Fibroblast of gingiva (primary cell): ENCODE measurements at regions not wholly inside any gene's neighbourhood (a gene's known extent, or its start where the extent isn't known, plus 50 kb on each side); places are given as distances from the start of the nearest gene placed in this dataset.
"Not testable (repeated sequence)": the region's sequence is repeated elsewhere in the genome, so short reads cannot be mapped to it uniquely, and the experiment has no call there.

ENCODE experiments used
- DNase-seq: peaks from one replicate; pipeline ENCODE4 v3.0.0-alpha.2; 2011; ENCODE audit warnings: low read depth

DNA sequence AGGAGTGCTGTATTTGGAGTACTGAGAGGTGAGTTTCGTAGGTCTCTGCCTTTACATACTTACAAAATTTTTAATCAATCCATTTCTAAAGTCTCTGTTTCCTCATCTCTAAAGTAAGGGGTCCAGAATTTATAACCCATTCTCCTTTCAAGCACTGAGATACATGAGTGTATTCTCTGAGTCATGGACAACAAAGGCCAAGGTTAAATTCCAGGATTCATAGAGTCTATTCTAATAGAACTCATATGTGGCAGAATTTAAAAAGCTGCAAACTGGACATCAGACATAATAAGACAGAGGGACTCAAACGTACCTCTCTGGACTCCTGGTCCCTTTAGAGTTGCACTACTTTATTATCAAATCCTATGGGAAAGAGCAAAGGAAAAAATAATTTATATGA lies 112.5 kb upstream of the SLIT3 start:
- DNase-seq: no peak

DNA sequence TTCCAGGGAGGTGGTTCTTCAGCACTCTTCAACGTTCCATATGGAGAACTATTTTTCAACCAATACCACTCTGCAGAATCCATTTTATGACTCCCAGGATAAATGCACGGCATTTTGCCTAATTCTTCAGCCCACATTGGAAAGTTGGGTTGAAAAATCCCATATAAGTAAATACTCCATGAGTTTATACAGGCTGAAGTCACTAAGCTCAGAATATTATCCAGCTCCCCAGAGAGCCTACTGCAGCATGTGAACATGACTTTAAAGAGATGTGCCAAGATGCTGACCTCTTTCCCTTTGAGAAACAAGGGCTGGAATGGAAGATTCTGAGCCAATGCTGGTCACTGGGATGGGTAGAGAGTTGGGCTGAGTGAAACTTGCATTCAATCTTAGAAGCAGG lies 111.9 kb upstream of the SLIT3 start:
- DNase-seq: peak; percentile 14

DNA sequence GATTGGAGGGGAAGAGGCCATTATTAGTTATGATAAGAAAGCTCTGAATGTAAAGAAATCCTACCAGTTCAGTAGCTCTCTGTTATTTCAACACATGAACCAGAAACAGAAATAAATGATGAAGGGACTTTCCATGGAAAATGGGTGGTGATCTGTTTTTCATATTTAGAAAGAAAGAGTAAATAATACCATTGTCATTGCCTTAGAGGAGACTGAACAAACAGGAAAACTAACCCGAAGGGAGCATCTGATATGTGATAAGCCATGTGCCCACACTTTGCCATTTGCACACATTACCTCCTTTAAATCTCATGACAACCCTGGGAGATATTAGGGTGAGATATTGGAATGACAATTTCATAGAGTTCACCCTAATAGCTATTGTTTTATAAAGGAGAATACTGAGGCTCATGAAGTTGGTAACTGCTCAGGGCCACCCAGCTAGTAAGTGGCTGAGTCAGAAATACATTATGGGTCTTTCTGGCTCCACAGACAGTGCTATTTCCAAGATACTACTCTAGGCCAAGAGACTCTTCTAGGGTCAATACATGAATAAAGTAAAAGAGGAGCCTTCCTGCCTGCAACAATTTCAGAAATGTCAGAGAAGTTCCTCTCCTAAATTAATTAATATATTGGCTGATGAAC lies 111.0 kb upstream of the SLIT3 start:
- no peak for DNase-seq

DNA sequence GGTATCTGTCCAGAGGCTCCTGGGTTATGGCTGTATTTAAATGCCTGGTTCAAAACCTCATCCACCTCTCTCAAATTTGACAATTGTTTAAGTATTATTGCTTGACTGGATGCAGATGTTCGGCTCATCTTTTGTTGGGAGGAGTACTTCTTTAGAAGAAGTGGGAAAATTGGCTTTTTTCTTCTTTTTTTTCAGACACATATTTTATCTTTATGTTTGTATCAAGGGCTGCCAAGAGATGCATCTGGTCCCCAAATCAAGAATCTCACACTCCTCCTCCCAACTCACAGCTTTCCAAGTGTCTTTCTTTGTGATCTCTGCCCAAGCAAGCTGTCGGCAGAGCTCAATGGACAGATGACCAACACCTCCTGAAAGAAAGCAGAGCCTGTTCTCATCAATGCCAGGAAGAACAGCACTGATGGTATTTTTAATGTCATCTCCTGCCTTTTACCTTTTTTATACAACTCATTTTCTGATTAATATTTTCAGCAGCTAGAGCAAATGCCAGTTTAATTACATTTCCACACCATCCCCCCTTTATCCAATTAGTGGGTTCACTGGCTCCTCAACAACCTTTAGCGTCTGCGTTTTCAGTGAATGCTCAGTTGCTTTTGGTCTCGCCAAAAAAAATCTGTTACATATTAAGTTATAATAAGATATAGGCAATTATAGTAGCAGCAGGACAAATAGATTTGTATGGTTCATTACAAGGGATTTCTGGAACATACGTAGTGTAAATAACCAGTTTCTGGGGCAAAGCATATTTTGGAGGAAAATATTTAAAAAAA lies 110.3 kb upstream of the SLIT3 start:
- no peak for DNase-seq

DNA sequence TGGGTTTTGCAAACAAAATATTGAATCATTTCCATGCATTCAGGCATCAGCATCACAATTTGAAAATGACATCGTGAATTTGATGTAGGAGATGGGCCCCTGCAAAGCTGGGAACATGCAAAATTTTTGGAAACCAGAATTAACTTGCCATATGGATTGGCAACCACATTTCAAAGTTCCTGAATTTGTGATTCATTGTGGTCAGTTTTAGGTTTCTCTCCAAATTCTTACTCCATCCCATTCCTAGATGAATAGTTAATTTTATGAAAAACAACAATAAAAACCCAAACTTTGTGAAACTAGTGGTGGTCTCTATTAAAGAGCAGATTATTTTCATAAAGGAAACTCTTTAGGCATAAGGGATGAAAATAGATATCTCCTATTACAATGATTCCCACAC lies 107.8 kb upstream of the SLIT3 start:
- DNase-seq: peak; percentile 39

DNA sequence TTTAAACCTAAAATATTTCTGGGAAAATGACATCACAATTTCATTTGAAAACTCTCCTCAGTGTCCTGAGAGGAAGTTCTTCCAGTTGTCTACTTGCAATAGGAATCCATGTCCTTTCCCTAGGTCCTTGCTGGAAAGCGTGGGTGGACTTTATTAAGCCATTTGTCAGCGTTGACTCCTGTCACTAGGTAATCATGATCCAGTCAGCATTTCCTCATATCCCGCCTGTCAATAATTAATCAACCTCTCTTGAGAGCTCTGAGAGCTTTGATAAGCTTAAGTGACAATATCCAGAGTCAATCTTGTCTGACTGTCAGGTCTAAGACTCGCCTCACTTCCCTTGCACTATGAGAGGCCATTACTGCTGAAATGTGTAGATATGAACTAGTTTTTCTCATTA lies 107.2 kb upstream of the SLIT3 start:
- DNase-seq: no peak

DNA sequence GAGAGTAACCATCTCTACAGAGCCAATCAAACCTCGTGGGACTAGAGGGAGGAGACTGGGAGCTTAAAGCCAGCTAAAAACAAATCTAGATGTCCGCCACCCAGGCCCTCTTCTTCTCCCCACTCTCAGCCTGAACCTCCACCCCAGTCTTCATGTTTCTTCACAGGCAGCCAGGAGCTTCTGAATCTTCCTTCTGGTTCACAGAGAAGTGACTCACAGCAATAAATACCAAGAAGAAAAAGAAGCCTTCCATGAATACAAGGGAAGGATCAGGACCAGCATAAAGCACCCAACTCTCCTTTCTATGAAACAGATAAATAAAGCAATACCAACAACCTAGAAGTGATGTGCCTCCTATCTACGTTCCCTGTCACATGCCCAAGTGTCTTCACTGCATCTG lies 103.3 kb upstream of the SLIT3 start:
- no peak for DNase-seq

DNA sequence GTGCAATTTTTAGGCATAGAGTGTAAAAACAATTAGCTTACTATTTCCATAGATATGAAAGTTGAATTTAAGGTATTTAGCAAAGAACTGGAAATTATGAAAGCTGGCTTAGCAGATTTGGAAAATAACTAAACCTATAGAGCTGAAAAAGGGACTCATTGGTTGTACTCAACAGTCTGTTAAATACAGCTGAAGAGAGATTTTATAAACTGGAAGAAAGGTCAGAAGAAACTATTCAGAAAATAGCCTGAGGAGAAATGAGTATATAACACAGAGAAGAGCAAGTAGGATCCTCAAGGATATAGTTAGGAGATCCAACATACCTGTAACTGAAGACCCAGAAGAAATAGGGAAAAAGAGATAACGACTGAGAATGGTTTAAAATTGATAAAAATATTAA lies 97.6 kb upstream of the SLIT3 start:
- DNase-seq: no peak

DNA sequence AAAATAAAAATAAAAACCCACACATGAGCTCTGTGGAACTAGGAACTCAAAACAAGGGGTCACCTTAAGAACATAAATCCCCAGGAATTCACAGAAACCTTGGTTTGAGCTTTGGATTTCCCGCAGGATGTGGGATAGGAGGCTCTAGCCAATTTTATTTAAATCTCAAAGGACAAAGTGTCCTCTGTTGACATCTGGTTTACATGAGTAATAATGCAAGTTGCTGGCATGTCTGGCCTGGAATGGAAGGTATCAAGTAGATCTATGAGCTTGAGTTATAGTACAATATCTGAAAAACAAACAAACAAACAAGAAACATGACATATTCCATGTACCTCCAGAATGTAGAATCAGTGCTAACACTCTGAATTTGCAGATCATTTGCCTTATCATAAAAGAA lies 94.2 kb upstream of the SLIT3 start:
- peak; percentile 47 for DNase-seq

DNA sequence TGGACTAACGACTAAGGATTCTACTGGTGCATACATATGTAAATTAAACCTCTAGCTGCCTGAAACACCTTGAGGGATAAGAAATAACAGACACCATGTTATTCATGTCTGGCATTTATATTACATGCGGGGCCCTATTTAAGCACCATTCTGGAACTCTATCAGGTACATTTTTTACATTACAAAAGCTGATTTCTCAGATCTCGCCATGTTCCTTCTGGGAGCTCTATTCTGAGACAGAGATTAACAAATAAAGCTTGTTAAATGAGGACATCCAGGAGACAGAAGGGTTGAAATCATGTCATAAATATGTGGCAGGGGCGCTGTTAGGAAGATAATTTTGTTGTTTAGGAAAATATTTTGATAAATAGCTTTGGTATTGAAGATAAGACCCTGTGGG lies 93.4 kb upstream of the SLIT3 start:
- no peak for DNase-seq

DNA sequence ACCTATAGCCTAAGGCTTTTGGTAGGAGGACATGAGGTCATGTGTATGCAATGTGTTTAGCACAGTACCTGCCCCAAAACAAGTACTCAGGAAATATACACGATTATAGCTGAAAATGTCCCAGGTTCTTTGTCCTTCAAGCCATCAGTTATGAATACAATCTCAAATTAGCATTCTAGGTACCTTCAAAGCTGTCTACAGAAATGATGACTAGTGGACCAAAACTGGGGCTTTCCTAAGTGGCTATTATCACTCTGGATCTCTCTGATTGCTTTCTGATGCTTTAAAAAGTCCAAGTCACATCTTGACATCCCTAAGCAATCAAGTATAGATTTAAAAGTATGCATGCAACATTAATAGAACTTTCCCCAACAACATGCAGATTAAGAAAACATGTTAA lies 93.0 kb upstream of the SLIT3 start:
- DNase-seq: no peak

DNA sequence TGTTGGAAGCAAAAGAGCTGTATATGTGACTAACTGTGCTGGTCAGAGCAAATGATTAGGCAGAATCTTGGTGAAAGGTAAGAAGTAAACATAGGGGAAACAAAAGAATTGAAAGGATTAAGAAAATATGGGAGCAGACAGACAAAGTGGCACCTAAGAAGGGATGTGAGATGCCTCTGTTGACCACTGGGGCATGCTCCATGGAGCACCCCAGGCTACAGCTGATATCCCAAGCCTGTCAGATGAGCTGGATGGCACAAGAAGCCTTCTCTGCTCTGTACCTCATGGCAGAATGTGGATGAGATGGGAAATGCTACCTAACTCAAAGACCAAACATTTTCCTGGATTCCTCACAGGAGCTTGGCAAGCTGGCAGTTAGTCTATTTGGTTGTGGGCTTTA lies 89.3 kb upstream of the SLIT3 start:
- no peak for DNase-seq

DNA sequence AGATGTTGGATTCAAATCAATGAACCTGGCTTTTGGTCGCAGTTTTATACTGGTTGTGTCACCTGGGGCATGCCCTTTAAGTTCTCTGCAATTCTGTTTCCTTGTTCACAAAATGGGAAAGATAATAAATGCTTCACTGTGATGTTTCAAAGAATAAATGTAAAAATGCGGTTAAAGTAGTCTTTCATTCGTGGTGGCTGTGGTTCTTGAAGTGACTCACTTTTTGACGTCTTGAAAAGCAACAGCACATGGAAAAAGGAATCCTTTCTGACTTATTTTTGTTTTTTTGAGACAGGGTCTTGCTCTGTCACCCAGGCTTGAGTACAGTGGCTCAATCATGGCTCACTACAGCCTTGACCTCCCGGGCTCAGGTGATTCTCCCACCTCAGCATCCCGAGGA lies 88.4 kb upstream of the SLIT3 start:
- no peak for DNase-seq

DNA sequence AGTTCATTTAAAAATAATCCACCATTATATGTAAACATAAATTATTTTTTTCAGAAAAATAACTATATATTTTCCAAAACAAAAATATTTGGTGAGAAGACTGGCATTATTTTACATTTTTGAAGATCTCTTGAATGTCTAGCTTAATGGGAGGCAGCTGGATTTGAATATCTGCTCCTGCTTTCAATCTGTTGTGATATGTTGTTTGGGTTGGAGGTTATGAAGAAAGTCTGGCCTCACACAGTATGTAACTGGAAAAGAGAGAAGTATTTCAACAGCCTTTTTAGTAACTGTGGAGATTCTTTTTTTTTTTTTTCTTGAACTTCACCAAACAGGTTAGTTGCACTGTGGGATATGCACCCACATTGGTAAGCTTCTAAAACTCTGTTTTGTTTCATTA lies 84.7 kb upstream of the SLIT3 start:
- peak; percentile 26 for DNase-seq

DNA sequence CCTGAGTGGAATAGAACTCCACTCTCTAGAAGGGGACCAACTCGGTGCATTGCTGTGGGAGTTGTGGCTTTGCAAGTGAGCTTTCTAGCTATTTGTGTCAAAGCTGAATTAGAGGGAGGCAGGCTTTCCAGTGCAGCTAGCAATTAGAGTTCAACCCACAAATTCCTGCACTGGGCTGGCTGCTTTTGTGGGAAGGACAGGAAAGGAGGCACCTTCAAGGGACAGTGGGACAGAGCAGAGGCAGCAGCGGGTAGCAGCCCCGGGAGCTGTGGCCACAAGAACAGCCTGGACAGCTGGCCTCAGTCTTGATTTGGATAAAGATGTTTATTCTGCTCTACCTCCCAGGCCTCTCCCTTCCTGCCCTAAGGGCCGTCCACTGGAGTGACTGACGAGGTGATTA lies 83.7 kb upstream of the SLIT3 start:
- DNase-seq: no peak

DNA sequence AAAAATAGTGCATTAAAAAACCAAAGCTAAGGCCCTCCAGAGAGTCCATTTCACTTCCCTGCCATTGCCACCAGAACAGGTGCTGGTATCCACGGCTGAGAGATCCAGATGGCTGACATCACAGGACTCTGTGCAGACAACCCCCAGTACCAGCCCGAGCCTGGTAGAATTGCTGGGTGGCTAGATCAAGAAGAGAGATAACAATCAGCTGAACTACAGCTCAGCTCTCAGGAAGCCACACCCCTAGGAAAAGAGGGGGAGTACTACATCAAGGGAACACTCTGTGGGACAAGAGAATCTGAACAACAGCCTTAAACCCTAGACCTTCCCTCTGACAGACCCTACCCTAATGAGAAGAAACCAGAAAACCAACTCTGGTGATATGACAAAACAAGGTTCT lies 73.8 kb upstream of the SLIT3 start:
- no peak for DNase-seq

DNA sequence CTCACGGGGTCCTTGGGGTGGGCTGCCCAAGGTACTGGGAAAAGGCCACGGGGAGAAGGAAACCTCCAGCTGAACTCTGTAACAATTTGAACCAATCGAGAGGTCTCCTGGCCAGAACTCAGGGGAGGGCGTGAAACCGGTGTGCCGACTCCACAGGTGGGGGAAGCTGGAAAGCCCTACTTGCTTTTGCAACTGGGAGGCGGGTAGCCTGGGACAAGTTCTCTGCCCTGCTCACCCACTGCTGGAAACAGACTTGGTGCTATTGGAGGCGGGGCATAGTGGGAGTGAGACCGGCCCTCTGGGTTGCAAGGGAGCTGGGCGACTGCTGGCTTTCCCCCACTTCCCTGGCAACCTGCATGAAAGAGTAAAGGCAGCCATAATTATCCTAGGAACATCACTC lies 73.2 kb upstream of the SLIT3 start:
- no peak for DNase-seq

DNA sequence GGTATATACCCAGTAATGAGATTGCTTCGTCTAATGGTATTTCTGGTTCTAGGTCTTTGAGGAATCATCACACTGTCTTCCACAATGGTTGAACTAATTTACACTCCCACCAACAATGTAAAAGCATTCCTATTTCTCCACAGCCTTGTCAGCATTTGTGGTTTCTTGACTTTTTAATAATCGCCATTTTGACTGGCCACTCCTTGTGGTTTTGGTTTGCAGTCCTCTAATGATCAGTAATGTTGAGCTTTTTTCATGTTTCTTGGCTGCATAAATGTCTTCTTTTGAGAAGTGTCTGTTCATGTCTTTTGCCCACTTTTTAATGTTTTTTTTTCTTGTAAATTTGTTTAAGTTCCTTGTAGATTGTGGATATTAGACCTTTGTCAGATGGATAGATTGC lies 70.9 kb upstream of the SLIT3 start:
- not testable (repeated sequence) for DNase-seq

DNA sequence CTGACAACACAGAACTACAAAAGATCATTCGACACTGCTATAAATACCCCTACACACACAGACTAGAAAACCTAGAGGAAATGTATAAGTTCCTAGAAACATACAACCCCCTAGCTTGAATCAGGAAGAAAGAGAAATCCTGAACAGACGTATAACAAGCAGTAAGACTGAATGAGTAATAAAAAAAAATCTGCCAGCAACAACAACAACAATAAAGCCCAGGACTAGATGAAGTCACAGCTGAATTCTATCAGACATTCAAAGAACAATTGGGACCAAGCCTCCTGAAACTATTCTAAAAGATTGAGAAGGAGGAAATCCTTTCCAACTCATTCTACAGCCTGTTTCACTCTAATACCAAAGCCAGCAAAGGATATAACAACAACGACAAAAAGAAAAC lies 68.2 kb upstream of the SLIT3 start:
- no peak for DNase-seq

DNA sequence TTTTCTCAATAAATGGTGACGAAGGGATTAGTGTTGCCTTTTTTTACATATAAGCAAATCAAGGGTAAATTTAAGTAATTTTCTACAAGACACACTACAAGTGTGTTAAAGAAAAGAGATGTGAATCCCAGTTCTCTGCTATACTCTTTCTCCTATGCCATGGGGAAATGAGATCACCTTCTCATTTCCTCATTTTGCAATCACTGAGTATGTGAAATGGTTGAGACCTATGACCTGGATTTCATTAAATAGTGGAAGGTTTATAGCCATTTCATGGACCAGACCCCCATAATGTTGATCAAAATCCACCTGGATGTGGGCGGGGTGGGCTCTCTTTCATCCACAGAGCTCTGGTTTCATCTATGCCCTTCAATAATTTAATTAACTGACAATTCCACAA lies 66.9 kb upstream of the SLIT3 start:
- DNase-seq: no peak

DNA sequence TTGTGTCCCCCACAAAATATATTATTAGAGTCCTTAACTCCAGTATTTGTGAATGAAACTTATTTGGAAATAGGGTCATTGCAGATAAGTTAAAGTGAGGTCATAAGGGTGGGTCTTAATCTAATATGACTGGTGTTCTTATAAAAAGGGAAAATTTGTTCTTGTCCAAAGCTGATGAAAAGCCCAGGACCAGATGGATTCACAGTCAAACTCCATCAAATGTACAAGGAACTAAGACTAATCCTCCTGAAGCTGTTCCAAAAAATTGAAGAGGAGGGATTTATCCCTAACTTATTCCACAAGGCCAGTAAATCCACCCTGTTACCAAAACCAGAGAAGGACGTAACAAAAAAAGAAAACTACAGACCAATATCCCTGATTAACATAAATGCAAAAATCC lies 56.4 kb upstream of the SLIT3 start:
- no peak for DNase-seq

DNA sequence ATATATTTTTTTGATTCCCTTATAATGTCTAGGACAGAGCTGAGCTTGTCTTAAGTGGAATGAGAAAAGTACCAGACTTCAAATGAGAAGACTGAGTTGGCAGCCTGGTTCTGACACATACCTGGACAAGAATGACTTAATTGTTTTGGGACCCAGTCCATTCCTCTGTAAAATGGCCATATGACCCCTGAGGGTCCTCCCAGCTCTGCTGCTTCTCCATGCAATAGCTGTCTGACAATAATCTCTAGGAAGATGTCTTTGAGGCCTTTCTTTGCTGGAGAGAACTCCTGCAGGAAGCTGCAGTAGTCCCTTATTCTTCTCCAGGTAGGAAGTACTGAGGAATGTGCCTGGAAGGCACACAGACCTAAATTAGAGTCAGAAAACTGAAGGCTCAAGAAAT lies 55.9 kb upstream of the SLIT3 start:
- DNase-seq: no peak

DNA sequence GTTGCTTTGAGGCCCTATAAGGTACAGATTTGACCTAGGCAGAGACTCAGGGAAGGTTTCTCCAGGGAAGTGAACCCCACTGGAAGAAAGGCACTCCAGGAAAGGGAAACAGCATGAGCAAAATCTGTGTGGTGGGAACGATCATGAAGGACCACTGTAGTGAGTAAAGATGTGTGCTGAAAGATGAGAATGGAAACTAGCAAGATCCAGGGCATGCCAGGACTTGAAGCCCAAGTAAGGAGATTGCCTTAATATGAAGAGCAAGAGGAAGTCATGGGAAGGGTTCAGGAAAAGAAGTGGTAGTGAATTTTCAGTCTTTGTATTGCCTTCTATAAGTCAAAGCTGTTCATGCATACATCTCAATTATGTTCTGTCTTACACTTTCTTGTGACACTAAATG lies 55.2 kb upstream of the SLIT3 start:
- DNase-seq: no peak

DNA sequence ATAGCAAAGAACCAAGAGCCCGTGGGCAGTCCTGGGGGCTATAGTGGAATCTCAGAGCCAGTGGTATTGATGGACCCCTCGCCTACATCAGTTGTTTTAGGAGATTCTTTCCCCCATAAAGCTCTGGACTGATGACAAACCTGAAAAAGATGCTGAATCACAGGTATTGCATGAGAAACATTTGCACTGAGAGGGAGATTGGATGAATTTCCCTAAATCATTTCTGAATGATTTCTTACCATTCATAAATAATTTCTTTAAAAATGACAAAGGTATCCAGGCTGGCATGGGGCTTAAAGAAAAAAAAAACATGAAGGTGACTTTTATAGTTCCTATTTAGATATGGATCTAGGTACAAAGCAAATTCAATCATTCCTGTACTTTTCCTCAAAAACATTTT lies 54.0 kb upstream of the SLIT3 start:
- no peak for DNase-seq
